ENCODE measurements at regions not wholly inside any gene's neighbourhood (a gene's known extent, or its start where the extent isn't known, plus 50 kb on each side); places are given as distances from the start of the nearest gene placed in this dataset.

DNA sequence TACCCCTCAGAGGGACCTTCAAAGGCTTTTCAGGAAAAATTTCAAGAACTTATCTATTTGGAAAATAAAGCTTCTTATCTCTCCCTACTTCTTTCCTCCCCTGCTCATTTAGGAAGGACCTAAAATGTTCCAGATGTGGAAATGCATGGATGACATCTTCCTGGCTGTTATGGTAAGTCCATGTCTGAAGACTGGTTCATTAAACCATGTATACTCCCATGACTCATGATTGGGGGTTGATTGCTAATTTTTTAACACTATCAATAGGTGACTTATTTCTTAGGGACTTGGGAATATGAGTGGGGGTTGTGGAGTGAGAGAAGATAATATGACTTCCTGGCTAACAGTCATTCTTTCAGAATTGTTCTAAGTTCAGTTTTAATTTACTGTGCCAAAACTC, 104.0 kb upstream of the PARD3B start:
- no peak for DNase-seq
- no peak for TF ChIP-seq CTCF (IDR thresholded peaks at IDR 0.05)
- H3K4me1 ChIP-seq, result no peaks in the 10 kb centered on the region
- H3K27ac ChIP-seq, result no peak overlapping the region
- no peaks in the 10 kb centered on the region for H3K27me3 ChIP-seq
- no peak for ATAC-seq
- no peak overlapping the region for H3K4me3 ChIP-seq
- no peaks in the 10 kb centered on the region for H3K36me3 ChIP-seq
- no peaks in the 10 kb centered on the region for H3K9me3 ChIP-seq
- intact Hi-C loops (cut with DNase I), result no loop called here

GRCh38 chr2:204445149-204445548, 100.1 kb upstream of the PARD3B start:
- ATAC-seq (no peak), DNase-seq (no peak)
- intact Hi-C loops (cut with DNase I), result no loop called here
- H3K27ac ChIP-seq, result no peak overlapping the region
- no peaks in the 10 kb centered on the region for H3K4me1 ChIP-seq
- no peaks in the 10 kb centered on the region for H3K36me3 ChIP-seq
- H3K27me3 ChIP-seq, result no peaks in the 10 kb centered on the region
- H3K4me3 ChIP-seq, result no peak overlapping the region
- no peaks in the 10 kb centered on the region for H3K9me3 ChIP-seq
- TF ChIP-seq CTCF (IDR thresholded peaks at IDR 0.05), result no peak

GRCh38 chr2:204447722-204448121, 97.6 kb upstream of the PARD3B start:
- TF ChIP-seq CTCF (IDR thresholded peaks at IDR 0.05), result no peak
- Histone ChIP-seq H3K4me1 (peaks cover 1 to 2% of the 10 kb centered on the region in 2 donors), H3K4me3 (no peak overlapping the region), H3K27me3 (no peaks in the 10 kb centered on the region), H3K36me3 (no peaks in the 10 kb centered on the region), H3K27ac (no peak overlapping the region), H3K9me3 (no peaks in the 10 kb centered on the region)
- intact Hi-C loops (cut with DNase I), result no loop called here
- ATAC-seq (no peak), DNase-seq (no peak)

- DNase-seq, result no peak
- no peaks in the 10 kb centered on the region for H3K27me3 ChIP-seq
- no peaks in the 10 kb centered on the region for H3K9me3 ChIP-seq
- peaks cover 21 to 23% of the 10 kb centered on the region in 2 donors for H3K4me1 ChIP-seq
- no peak for ATAC-seq
- H3K4me3 ChIP-seq, result no peak overlapping the region
- no peak overlapping the region for H3K27ac ChIP-seq
- intact Hi-C loops (cut with DNase I), result no loop called here
- H3K36me3 ChIP-seq, result no peaks in the 10 kb centered on the region
- no peak for TF ChIP-seq CTCF (IDR thresholded peaks at IDR 0.05)
Observed at GRCh38 chr2:204449977-204450376, 95.3 kb upstream of the PARD3B start.

- no peak for TF ChIP-seq CTCF (IDR thresholded peaks at IDR 0.05)
- no peak for DNase-seq
- Histone ChIP-seq H3K4me1 (peaks cover 21 to 23% of the 10 kb centered on the region in 2 donors), H3K4me3 (no peak overlapping the region), H3K27ac (peak overlapping the region; percentile 76 to 84), H3K27me3 (no peaks in the 10 kb centered on the region), H3K9me3 (no peaks in the 10 kb centered on the region), H3K36me3 (no peaks in the 10 kb centered on the region)
- no peak for ATAC-seq
- intact Hi-C loops (cut with DNase I), result no loop called here
Observed at GRCh38 chr2:204451766-204452165, 93.5 kb upstream of the PARD3B start.
